A673 (cell line): ENCODE measurements at regions not wholly inside any gene's neighbourhood (a gene's known extent, or its start where the extent isn't known, plus 50 kb on each side); places are given as distances from the start of the nearest gene placed in this dataset.
"Not testable (repeated sequence)": the region's sequence is repeated elsewhere in the genome, so short reads cannot be mapped to it uniquely, and the experiment has no call there.

ENCODE experiments used
- BruUV-seq: library from RNA; stranded (reverse); fragments of 400-500 nt; replicated peaks from 2 replicates; lab custom pipeline; 2021; lab: Mats Ljungman, UMichigan
- CTCF ChIA-PET: fragments of 300-600 bp; sonication (Branson Sonifier 250); formaldehyde crosslinking; loops from one replicate; lab custom pipeline; 2022; ENCODE audit warnings: antibody characterized with exemption; lab: Charles Lee
- POLR2A ChIA-PET: fragments of 300-600 bp; sonication (Branson Sonifier 250); formaldehyde crosslinking; loops from one replicate; lab custom pipeline; 2022; ENCODE audit warnings: antibody characterized with exemption; ENCODE audit not compliant: low non-redundant PET; lab: Charles Lee
- DNase-seq: peaks from one replicate; pipeline ENCODE4 v3.0.0-alpha.2; 2015; ENCODE audit warnings: low spot score
- H3K27ac ChIP-seq: fragments of 200-600 bp; sonication (generic); 2 replicates; pipeline ENCODE4 v1.5.1; 2016; ENCODE audit warnings: mixed run types, low read depth, mild to moderate bottlenecking, mixed read lengths, antibody characterized with exemption, low read length; ENCODE audit not compliant: poor library complexity, severe bottlenecking
- H3K27me3 ChIP-seq: fragments of 200-600 bp; sonication (generic); replicated peaks from 2 replicates; pipeline ENCODE4 v1.6.1; 2017; ENCODE audit warnings: mixed run types, low read depth, mild to moderate bottlenecking, mixed read lengths, antibody characterized with exemption, low read length; ENCODE audit not compliant: insufficient read depth, poor library complexity
- H3K36me3 ChIP-seq: fragments of 200-600 bp; sonication (generic); 2 replicates; pipeline ENCODE4 v1.6.1; 2016; ENCODE audit warnings: mixed run types, mild to moderate bottlenecking, mixed read lengths, antibody characterized with exemption, low read length; ENCODE audit not compliant: insufficient read depth, poor library complexity, severe bottlenecking
- H3K4me1 ChIP-seq: fragments of 200-600 bp; sonication (generic); 2 replicates; pipeline ENCODE4 v1.6.1; 2017; ENCODE audit warnings: mixed run types, mild to moderate bottlenecking, mixed read lengths, antibody characterized with exemption, low read length; ENCODE audit not compliant: insufficient read depth, poor library complexity, severe bottlenecking
- H3K4me3 ChIP-seq: fragments of 200-600 bp; sonication (generic); 2 replicates; pipeline ENCODE4 v1.5.1; 2016; ENCODE audit warnings: low read depth, mixed run types, mild to moderate bottlenecking, mixed read lengths, low read length; ENCODE audit not compliant: poor library complexity, severe bottlenecking
- H3K9me3 ChIP-seq: fragments of 200-600 bp; sonication (generic); 2 replicates; pipeline ENCODE4 v1.6.1; 2016; ENCODE audit warnings: mixed run types, low read depth, mild to moderate bottlenecking, mixed read lengths, antibody characterized with exemption, low read length; ENCODE audit not compliant: poor library complexity, severe bottlenecking
- intact Hi-C: fragments of 100-400 bp; cut with micrococcal nuclease; formaldehyde crosslinking; loops from one replicate; pipeline ENCODE4 v1.10.0; 2022; ENCODE audit not compliant: unreplicated experiment

GRCh38 chr21:5013455-5014304 is 5507.7 kb upstream of the TPTE start:
- POLR2A ChIA-PET: not testable (repeated sequence)

GRCh38 chr21:5015187-5015586 is 5506.2 kb upstream of the TPTE start:
- H3K27ac ChIP-seq, CTCF ChIA-PET, H3K36me3 ChIP-seq, DNase-seq, H3K4me1 ChIP-seq, H3K4me3 ChIP-seq, intact Hi-C loops, H3K27me3 ChIP-seq, BruUV-seq, POLR2A ChIA-PET, H3K9me3 ChIP-seq: not testable (repeated sequence)

More at GRCh38 chr21:5013455-5014304, 5507.7 kb upstream of the TPTE start:
- H3K4me3 ChIP-seq, H3K27ac ChIP-seq, H3K36me3 ChIP-seq, BruUV-seq, H3K4me1 ChIP-seq, CTCF ChIA-PET, DNase-seq, intact Hi-C loops, H3K9me3 ChIP-seq, H3K27me3 ChIP-seq: not testable (repeated sequence)

- DNase-seq, H3K27me3 ChIP-seq, BruUV-seq, H3K36me3 ChIP-seq, H3K27ac ChIP-seq, H3K9me3 ChIP-seq, POLR2A ChIA-PET, CTCF ChIA-PET, H3K4me1 ChIP-seq, intact Hi-C loops, H3K4me3 ChIP-seq: not testable (repeated sequence)
Measured at GRCh38 chr21:5019120-5019519, 5502.3 kb upstream of the TPTE start.

DNA sequence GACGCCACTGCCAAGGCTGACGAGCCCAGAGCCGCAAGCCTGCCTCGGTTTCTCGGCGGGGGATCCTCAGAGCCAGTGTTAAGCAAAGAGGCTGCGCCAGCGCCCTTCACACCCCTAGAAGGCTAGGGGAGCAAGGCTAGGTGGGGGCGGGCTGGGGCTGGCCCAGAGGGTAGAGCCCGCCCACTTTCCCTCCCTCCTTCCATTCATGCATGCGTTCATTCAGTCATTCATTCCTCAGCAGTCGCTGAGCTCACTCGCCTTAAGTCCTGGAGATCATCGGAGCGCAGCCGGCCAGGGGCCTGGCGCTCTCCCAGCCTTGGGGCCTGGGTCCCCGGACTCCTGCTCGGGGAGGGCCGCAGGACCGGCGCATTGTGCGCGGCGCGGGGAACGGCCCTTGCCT is 5499.6 kb upstream of the TPTE start:
- DNase-seq, H3K27ac ChIP-seq, H3K9me3 ChIP-seq, intact Hi-C loops, H3K27me3 ChIP-seq, H3K4me1 ChIP-seq, H3K4me3 ChIP-seq, POLR2A ChIA-PET, H3K36me3 ChIP-seq, CTCF ChIA-PET, BruUV-seq: not testable (repeated sequence)

DNA sequence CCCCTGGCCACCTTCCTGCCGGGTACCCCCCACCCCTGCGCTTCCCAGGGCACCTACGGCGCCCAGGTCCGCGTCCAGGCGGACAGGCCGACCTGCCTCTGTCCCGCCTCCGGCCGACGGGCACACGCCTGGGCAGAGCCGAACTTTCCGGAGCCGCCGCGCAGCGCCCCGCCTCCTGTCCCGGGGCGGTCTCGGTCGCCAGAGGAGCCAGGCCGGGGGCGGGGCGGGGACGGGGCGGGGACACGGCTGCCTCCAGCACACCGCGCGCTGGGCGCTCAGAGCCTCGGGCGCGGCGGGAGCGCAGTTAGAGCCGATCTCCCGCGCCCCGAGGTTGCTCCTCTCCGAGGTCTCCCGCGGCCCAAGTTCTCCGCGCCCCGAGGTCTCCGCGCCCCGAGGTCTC is 5499.1 kb upstream of the TPTE start:
- H3K9me3 ChIP-seq, H3K4me1 ChIP-seq, CTCF ChIA-PET, POLR2A ChIA-PET, intact Hi-C loops, DNase-seq, H3K27ac ChIP-seq, BruUV-seq, H3K4me3 ChIP-seq, H3K27me3 ChIP-seq, H3K36me3 ChIP-seq: not testable (repeated sequence)

DNA sequence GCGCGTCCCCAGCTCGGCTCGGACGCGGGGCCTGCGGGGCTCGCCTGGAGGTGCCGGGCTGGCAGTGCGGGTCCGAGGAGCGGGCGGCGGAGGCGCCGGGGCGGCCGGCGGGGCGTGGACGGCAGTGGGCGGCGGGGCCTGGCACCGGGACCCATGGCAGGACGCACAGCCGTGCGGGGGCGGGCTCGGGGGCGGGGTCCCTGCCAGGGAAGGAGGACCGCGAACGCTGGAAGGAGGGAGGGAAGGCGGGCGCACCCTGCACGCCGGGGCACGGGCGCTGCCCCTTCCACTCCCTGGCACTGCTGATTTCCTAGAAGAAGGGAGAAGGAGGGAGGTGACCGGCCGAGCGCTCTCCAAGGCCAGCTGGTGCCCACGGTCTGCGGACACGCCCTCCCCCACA is 5498.6 kb upstream of the TPTE start:
- DNase-seq, CTCF ChIA-PET, intact Hi-C loops, H3K27me3 ChIP-seq, H3K9me3 ChIP-seq, H3K4me1 ChIP-seq, BruUV-seq, POLR2A ChIA-PET, H3K27ac ChIP-seq, H3K36me3 ChIP-seq, H3K4me3 ChIP-seq: not testable (repeated sequence)

GRCh38 chr21:5035147-5035546 is 5486.2 kb upstream of the TPTE start:
- POLR2A ChIA-PET, H3K9me3 ChIP-seq, intact Hi-C loops, H3K27me3 ChIP-seq, DNase-seq, H3K4me1 ChIP-seq, BruUV-seq, H3K27ac ChIP-seq, H3K4me3 ChIP-seq, CTCF ChIA-PET, H3K36me3 ChIP-seq: not testable (repeated sequence)
